Cardiac muscle cell (in vitro differentiated cells and primary cell): ENCODE measurements at regions not wholly inside any gene's neighbourhood (a gene's known extent, or its start where the extent isn't known, plus 50 kb on each side); places are given as distances from the start of the nearest gene placed in this dataset.

Source experiments
- DNase-seq, 2 donors: peaks; one replicate each; pipeline versions ENCODE4 v3.0.0 to v3.0.0-alpha.2; 2010 to 2017; ENCODE audit warnings: low read depth in 1 of 2, low spot score in 1 of 2
- H3K27ac ChIP-seq: fragments of 200-600 bp; sonication (generic); 2 replicates; pipeline ENCODE4 v1.5.1; 2016
- H3K27me3 ChIP-seq: fragments of 200-600 bp; sonication (generic); 2 replicates; pipeline ENCODE4 v1.6.0; 2016; ENCODE audit warnings: control low read depth
- H3K36me3 ChIP-seq: fragments of 200-600 bp; sonication (generic); 2 replicates; pipeline ENCODE4 v1.5.1; 2016; ENCODE audit warnings: control low read depth
- H3K4me1 ChIP-seq: fragments of 200-600 bp; sonication (generic); 2 replicates; pipeline ENCODE4 v1.8.1; 2017; ENCODE audit warnings: low read depth, mild to moderate bottlenecking, mixed run types
- H3K4me3 ChIP-seq: fragments of 200-600 bp; sonication (generic); 2 replicates; pipeline ENCODE4 v1.5.1; 2016; ENCODE audit warnings: mild to moderate bottlenecking
- H3K9me3 ChIP-seq: fragments of 200-600 bp; sonication (generic); 2 replicates; pipeline ENCODE4 v1.5.1; 2017; ENCODE audit warnings: low read depth, mild to moderate bottlenecking, control low read depth
- TF ChIP-seq, protein P1 (sequence below): IDR thresholded peaks from 2 replicates; pipeline ENCODE4 v1.5.1; 2012; ENCODE audit warnings: low read depth, mild to moderate bottlenecking, low read length

GRCh38 chr14:89701211-89702043, 253.1 kb downstream of the EFCAB11 start:
- TF ChIP-seq, protein P1, sequence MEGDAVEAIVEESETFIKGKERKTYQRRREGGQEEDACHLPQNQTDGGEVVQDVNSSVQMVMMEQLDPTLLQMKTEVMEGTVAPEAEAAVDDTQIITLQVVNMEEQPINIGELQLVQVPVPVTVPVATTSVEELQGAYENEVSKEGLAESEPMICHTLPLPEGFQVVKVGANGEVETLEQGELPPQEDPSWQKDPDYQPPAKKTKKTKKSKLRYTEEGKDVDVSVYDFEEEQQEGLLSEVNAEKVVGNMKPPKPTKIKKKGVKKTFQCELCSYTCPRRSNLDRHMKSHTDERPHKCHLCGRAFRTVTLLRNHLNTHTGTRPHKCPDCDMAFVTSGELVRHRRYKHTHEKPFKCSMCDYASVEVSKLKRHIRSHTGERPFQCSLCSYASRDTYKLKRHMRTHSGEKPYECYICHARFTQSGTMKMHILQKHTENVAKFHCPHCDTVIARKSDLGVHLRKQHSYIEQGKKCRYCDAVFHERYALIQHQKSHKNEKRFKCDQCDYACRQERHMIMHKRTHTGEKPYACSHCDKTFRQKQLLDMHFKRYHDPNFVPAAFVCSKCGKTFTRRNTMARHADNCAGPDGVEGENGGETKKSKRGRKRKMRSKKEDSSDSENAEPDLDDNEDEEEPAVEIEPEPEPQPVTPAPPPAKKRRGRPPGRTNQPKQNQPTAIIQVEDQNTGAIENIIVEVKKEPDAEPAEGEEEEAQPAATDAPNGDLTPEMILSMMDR, result no peak
- H3K9me3 ChIP-seq, result no peaks in the 10 kb centered on the region
- H3K4me1 ChIP-seq, result peaks cover 15% of the 10 kb centered on the region
- H3K4me3 ChIP-seq, result peak overlapping the region; percentile 48
- H3K27me3 ChIP-seq, result no peaks in the 10 kb centered on the region
- DNase-seq, result peak; percentile 80 to 91
- no peak overlapping the region for H3K27ac ChIP-seq
- H3K36me3 ChIP-seq, result no peaks in the 10 kb centered on the region

DNA sequence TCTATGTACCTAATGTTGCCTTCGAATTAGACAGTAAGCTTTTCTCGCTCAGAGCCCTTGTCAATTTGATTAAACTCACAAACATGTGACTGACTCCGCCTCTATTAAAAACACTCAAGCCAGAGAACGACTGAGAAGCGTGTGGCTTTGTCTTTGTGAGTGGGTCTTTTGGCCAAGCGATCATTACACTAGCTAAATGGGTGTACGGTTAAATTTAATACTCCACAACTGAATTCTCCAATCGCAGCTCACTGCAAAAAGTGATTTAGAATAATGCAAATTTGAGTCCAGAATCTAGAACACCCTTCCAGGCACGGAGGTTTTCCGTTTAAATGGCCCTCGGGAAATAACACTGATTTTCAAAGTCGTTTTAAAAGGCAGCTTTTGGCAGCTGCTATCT, 253.7 kb downstream of the EFCAB11 start:
- H3K9me3 ChIP-seq, result no peaks in the 10 kb centered on the region
- H3K27ac ChIP-seq, result no peak overlapping the region
- peak overlapping the region; percentile 48 for H3K4me3 ChIP-seq
- H3K27me3 ChIP-seq, result no peaks in the 10 kb centered on the region
- TF ChIP-seq, protein P1, result no peak
- no peak for DNase-seq
- H3K4me1 ChIP-seq, result peaks cover 15% of the 10 kb centered on the region
- H3K36me3 ChIP-seq, result no peaks in the 10 kb centered on the region

GRCh38 chr14:89699071-89699470, 255.5 kb downstream of the EFCAB11 start:
- Histone ChIP-seq H3K36me3 (no peaks in the 10 kb centered on the region), H3K4me3 (no peak overlapping the region), H3K27ac (no peak overlapping the region), H3K27me3 (no peaks in the 10 kb centered on the region), H3K4me1 (peaks cover 15% of the 10 kb centered on the region), H3K9me3 (no peaks in the 10 kb centered on the region)
- no peak for DNase-seq
- TF ChIP-seq, protein P1, result no peak

DNA sequence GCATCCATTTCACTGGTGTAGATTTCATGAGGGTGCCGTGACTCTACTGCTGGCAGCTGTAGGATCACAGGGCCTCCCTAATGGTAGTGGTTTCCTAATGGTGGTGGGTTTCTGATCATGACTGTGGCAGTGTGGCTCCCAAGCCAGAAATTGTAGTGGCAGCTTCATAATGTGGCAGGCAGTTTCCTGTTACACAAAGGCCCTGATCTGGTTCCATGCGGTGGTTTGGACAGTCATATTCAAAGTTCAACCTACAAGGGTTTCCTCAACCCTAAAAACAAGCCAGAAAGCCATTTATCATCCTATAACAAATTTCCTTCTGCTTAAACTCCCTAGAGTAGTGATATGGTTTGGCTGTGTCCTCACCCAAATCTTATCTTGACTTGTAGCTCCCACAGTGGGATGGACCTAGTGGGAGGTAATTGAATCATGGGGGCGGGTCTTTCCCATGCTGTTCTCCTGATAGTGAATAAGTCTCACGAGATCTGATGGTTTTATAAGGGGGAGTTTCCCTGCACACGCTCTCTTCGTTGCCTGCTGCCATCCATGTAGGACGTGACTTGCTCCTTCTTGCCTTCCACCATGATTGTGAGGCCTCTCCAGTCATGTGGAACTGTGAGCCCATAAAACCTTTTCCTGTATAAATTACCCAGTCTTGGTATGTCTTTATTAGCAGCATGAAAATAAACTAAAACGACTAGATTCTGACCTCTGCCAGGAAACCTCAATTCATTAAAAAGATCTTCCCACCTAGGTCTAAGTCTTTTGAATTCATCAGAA, 257.1 kb downstream of the EFCAB11 start:
- Histone ChIP-seq H3K27ac (no peak overlapping the region), H3K4me3 (no peak overlapping the region), H3K4me1 (peaks cover 11% of the 10 kb centered on the region), H3K36me3 (no peaks in the 10 kb centered on the region), H3K9me3 (no peaks in the 10 kb centered on the region), H3K27me3 (no peaks in the 10 kb centered on the region)
- DNase-seq, result no peak
- TF ChIP-seq, protein P1, result no peak

DNA sequence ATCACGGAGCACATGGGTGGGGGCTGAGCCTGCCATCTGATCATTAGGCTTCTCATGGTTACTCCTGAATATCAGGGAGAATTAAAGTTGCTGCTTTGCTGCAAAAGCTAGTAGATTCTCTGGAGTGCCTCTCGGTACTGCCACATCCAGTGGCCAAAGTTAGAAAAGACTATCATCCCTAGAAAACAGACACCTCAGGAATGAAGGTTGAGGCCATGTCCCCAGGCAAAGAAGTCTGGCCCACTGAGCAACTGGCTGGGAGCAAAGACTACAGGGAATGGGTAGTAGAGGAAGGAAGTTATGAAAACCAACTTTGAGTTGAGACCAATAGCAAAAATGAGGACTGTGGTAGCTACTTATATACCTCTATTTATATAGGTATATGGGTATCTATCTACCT, 258.7 kb downstream of the EFCAB11 start:
- TF ChIP-seq, protein P1, result no peak
- no peaks in the 10 kb centered on the region for H3K36me3 ChIP-seq
- peaks cover under 1% of the 10 kb centered on the region for H3K4me1 ChIP-seq
- DNase-seq, result no peak
- H3K4me3 ChIP-seq, result no peak overlapping the region
- H3K27me3 ChIP-seq, result no peaks in the 10 kb centered on the region
- no peaks in the 10 kb centered on the region for H3K9me3 ChIP-seq
- no peak overlapping the region for H3K27ac ChIP-seq
